Fibroblast of lung (primary cell): ENCODE measurements at regions not wholly inside any gene's neighbourhood (a gene's known extent, or its start where the extent isn't known, plus 50 kb on each side); places are given as distances from the start of the nearest gene placed in this dataset.

Experiments used
- EZH2 ChIP-seq: IDR thresholded peaks from 2 replicates; pipeline ENCODE4 v1.5.1; 2012; ENCODE audit warnings: low read length, control low read depth, mild to moderate bottlenecking; ENCODE audit errors: missing control alignments
- TF ChIP-seq, protein P1 (sequence below), 2 donors: IDR thresholded peaks in 1 of 2; conservative IDR thresholded peaks in 1 of 2; 1 replicate in 1 of 2; 2 replicates in 1 of 2; pipeline ENCODE4 v1.5.1; 2011 to 2012; ENCODE audit warnings: low read length in 2 of 2, control low read depth in 1 of 2, inconsistent platforms in 1 of 2, low read depth in 1 of 2, mild to moderate bottlenecking in 1 of 2

GRCh38 chr20:62531046-62531838 lies 55.4 kb upstream of the GATA5 start:
- TF ChIP-seq, protein P1, sequence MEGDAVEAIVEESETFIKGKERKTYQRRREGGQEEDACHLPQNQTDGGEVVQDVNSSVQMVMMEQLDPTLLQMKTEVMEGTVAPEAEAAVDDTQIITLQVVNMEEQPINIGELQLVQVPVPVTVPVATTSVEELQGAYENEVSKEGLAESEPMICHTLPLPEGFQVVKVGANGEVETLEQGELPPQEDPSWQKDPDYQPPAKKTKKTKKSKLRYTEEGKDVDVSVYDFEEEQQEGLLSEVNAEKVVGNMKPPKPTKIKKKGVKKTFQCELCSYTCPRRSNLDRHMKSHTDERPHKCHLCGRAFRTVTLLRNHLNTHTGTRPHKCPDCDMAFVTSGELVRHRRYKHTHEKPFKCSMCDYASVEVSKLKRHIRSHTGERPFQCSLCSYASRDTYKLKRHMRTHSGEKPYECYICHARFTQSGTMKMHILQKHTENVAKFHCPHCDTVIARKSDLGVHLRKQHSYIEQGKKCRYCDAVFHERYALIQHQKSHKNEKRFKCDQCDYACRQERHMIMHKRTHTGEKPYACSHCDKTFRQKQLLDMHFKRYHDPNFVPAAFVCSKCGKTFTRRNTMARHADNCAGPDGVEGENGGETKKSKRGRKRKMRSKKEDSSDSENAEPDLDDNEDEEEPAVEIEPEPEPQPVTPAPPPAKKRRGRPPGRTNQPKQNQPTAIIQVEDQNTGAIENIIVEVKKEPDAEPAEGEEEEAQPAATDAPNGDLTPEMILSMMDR (conservative IDR thresholded peaks at IDR 0.05 in 1 of 2, IDR thresholded peaks at IDR 0.05 in 1 of 2; ENCODE audit: low read depth in 1 of 2, low read length in 2 of 2), result no peak
- no peak for TF ChIP-seq EZH2
